HCT116 (cell line): ENCODE measurements at regions not wholly inside any gene's neighbourhood (a gene's known extent, or its start where the extent isn't known, plus 50 kb on each side); places are given as distances from the start of the nearest gene placed in this dataset.

Experiments used
- ATAC-seq: fragments of 200-7000 bp; cut with Tn5 transposase; 2 replicates; pipeline ENCODE4 v1.9.1; 2020; ENCODE audit warnings: mild to moderate bottlenecking, moderate library complexity
- BruUV-seq: library from RNA; stranded (reverse); fragments of 400-500 nt; replicated peaks from 2 replicates; lab custom pipeline; 2021; lab: Mats Ljungman, UMichigan
- CTCF ChIA-PET: fragments of 300-600 bp; sonication (Branson Sonifier 250); formaldehyde crosslinking; loops from one replicate; lab custom pipeline; 2021; ENCODE audit warnings: antibody characterized with exemption; lab: Charles Lee
- POLR2A ChIA-PET: fragments of 300-600, 350-600 bp; sonication (Branson Sonifier 250); formaldehyde crosslinking; loops from one replicate; lab custom pipeline; 2021; ENCODE audit warnings: antibody characterized with exemption; lab: Charles Lee
- RAD21 ChIA-PET, 2 experiments: fragments of 300-600 bp; sonication (Branson Sonifier 250); formaldehyde crosslinking; loops; one replicate each; lab custom pipeline; 2023; ENCODE audit warnings: low total read pairs in 2 of 2; ENCODE audit not compliant: uncharacterized antibody in 2 of 2, unreplicated experiment in 2 of 2, low non-redundant PET in 1 of 2; lab: Charles Lee
- DNase-seq: peaks from one replicate; pipeline ENCODE4 v3.0.0-alpha.2; 2010; ENCODE audit warnings: low read depth, low spot score
- H2AFZ ChIP-seq: fragments of 200-600 bp; shearing (Covaris generic), sonication (generic); 2 replicates; pipeline ENCODE4 v1.6.1; 2017; ENCODE audit warnings: low read depth, mixed run types, mixed read lengths, antibody characterized with exemption, low read length; ENCODE audit not compliant: poor library complexity, severe bottlenecking
- H3K27ac ChIP-seq: 2 replicates; pipeline ENCODE4 v1.5.1; 2012; ENCODE audit warnings: low read depth, low read length
- H3K27me3 ChIP-seq: fragments of 200-600 bp; sonication (generic); 2 replicates; pipeline ENCODE4 v1.6.1; 2016; ENCODE audit warnings: mixed run types, low read length, mixed read lengths; ENCODE audit not compliant: insufficient read depth
- H3K36me3 ChIP-seq, 2 experiments: fragments of 200-500 bp in 1 of 2; fragments of 200-600 bp in 1 of 2; sonication (Bioruptor generic) in 1 of 2; sonication (generic) in 1 of 2; 2 replicates each; pipeline versions ENCODE4 v1.5.1 to v1.6.1; 2014 to 2016; ENCODE audit warnings: low read length in 2 of 2, inconsistent platforms in 1 of 2, mixed read lengths in 1 of 2, mixed run types in 1 of 2; ENCODE audit not compliant: insufficient read depth in 2 of 2, control insufficient read depth in 1 of 2
- H3K4me1 ChIP-seq, 2 experiments: fragments of 200-600 bp in 1 of 2; sonication (generic) in 1 of 2; 2 replicates each; pipeline versions ENCODE4 v1.5.1 to v1.6.1; 2012 to 2017; ENCODE audit warnings: low read length in 2 of 2, inconsistent platforms in 1 of 2, mild to moderate bottlenecking in 1 of 2, mixed read lengths in 1 of 2, mixed run types in 1 of 2, moderate library complexity in 1 of 2; ENCODE audit not compliant: insufficient read depth in 2 of 2, control insufficient read depth in 1 of 2
- H3K4me2 ChIP-seq: fragments of 200-600 bp; sonication (generic); 2 replicates; pipeline ENCODE4 v1.6.1; 2017; ENCODE audit warnings: mixed run types, low read length, mixed read lengths
- H3K4me3 ChIP-seq, 2 experiments: fragments of 200-600 bp in 1 of 2; sonication (generic) in 1 of 2; replicated peaks in 1 of 2; 2 replicates each; pipeline ENCODE4 v1.5.1; 2011 to 2016; ENCODE audit warnings: low read length in 2 of 2, control low read depth in 1 of 2, low read depth in 1 of 2, mild to moderate bottlenecking in 1 of 2, mixed read lengths in 1 of 2, mixed run types in 1 of 2
- H3K79me2 ChIP-seq: fragments of 200-600 bp; sonication (generic); 2 replicates; pipeline ENCODE4 v1.6.1; 2017; ENCODE audit warnings: mild to moderate bottlenecking, mixed run types, low read length, moderate library complexity, mixed read lengths; ENCODE audit not compliant: insufficient read depth
- H3K9ac ChIP-seq: fragments of 200-600 bp; sonication (generic); 2 replicates; pipeline ENCODE4 v1.6.1; 2016; ENCODE audit warnings: low read length, mixed read lengths
- H3K9me2 ChIP-seq: fragments of 200-600 bp; sonication (generic), shearing (Covaris generic); 2 replicates; pipeline ENCODE4 v1.6.1; 2017; ENCODE audit warnings: mixed run types, mild to moderate bottlenecking, moderate library complexity; ENCODE audit not compliant: insufficient read depth
- H3K9me3 ChIP-seq, 2 experiments: fragments of 200-500 bp in 1 of 2; fragments of 200-600 bp in 1 of 2; sonication (Bioruptor generic) in 1 of 2; sonication (generic) in 1 of 2; 2 replicates each; pipeline ENCODE4 v1.6.1; 2014 to 2017; ENCODE audit warnings: low read length in 2 of 2, mixed read lengths in 2 of 2, inconsistent platforms in 1 of 2, low read depth in 1 of 2, mild to moderate bottlenecking in 1 of 2, mixed run types in 1 of 2, moderate library complexity in 1 of 2; ENCODE audit not compliant: control insufficient read depth in 1 of 2, insufficient read depth in 1 of 2
- H4K20me1 ChIP-seq: fragments of 200-600 bp; sonication (generic), shearing (Covaris generic); 2 replicates; pipeline ENCODE4 v1.6.1; 2017; ENCODE audit warnings: mixed run types, mild to moderate bottlenecking, moderate library complexity; ENCODE audit not compliant: insufficient read depth
- ATF3 ChIP-seq: IDR thresholded peaks from 2 replicates; pipeline ENCODE4 v1.6.1; 2012
- CBX3 ChIP-seq: IDR thresholded peaks from 2 replicates; pipeline ENCODE4 v1.6.1; 2012; ENCODE audit warnings: low read depth
- CEBPB ChIP-seq: IDR thresholded peaks from 2 replicates; pipeline ENCODE4 v1.6.1; 2012; ENCODE audit warnings: low read depth
- EGR1 ChIP-seq: IDR thresholded peaks from 2 replicates; pipeline ENCODE4 v1.6.1; 2012; ENCODE audit warnings: low read depth
- ELF1 ChIP-seq: IDR thresholded peaks from 2 replicates; pipeline ENCODE4 v1.6.1; 2012; ENCODE audit warnings: low read depth, borderline replicate concordance
- EZH2 ChIP-seq: fragments of 200-600 bp; sonication (generic); IDR thresholded peaks from 2 replicates; pipeline ENCODE4 v1.6.1; 2017; ENCODE audit warnings: antibody characterized with exemption, mixed run types
- EZH2phosphoT487 ChIP-seq: fragments of 200-600 bp; IDR thresholded peaks from 2 replicates; pipeline ENCODE4 v1.6.1; 2018; ENCODE audit warnings: antibody characterized with exemption, borderline replicate concordance
- JUND ChIP-seq: IDR thresholded peaks from 2 replicates; pipeline ENCODE4 v1.6.1; 2012
- MAX ChIP-seq: IDR thresholded peaks from 2 replicates; pipeline ENCODE4 v1.6.1; 2012
- POLR2AphosphoS5 ChIP-seq: IDR thresholded peaks from 2 replicates; pipeline ENCODE4 v1.6.1; 2011; ENCODE audit warnings: mild to moderate bottlenecking, low read depth, low read length, moderate library complexity
- REST ChIP-seq: IDR thresholded peaks from 2 replicates; pipeline ENCODE4 v1.6.1; 2012; ENCODE audit warnings: low read depth
- SIN3A ChIP-seq: IDR thresholded peaks from 2 replicates; pipeline ENCODE4 v1.6.1; 2012; ENCODE audit warnings: low read depth
- SP1 ChIP-seq: IDR thresholded peaks from 2 replicates; pipeline ENCODE4 v1.6.1; 2012; ENCODE audit warnings: low read depth
- SRF ChIP-seq: IDR thresholded peaks from 2 replicates; pipeline ENCODE4 v1.6.1; 2012; ENCODE audit warnings: low read depth
- TCF7L2 ChIP-seq: IDR thresholded peaks from 2 replicates; pipeline ENCODE4 v1.7.0; 2011; ENCODE audit warnings: borderline replicate concordance, inconsistent platforms; ENCODE audit not compliant: insufficient read depth, insufficient read length; ENCODE audit errors: extremely low read depth
- ZNF274 ChIP-seq: fragments of 200-500 bp; sonication (Bioruptor generic); IDR thresholded peaks from 2 replicates; pipeline ENCODE4 v1.6.1; 2014; ENCODE audit warnings: mild to moderate bottlenecking, low read depth, low read length, inconsistent platforms
- intact Hi-C: fragments of 100-400 bp; cut with micrococcal nuclease; formaldehyde crosslinking; loops from 2 replicates; pipeline ENCODE4 v1.10.0; 2022

- H3K9me2 ChIP-seq: no peaks in the 10 kb centered on the region
- no peak overlapping the region for H3K27ac ChIP-seq
- H3K9me3 ChIP-seq: no peaks in the 10 kb centered on the region
- no peak overlapping the region for H2AFZ ChIP-seq
- ChIA-PET CTCF (no interaction called here), POLR2A (no interaction called here), RAD21 (no interaction called here)
- TF ChIP-seq SRF (no peak), JUND (no peak), SP1 (no peak), TCF7L2 (no peak), MAX (no peak), SIN3A (no peak), CEBPB (no peak), POLR2AphosphoS5 (no peak)
- peaks cover 16% of the 10 kb centered on the region for H3K27me3 ChIP-seq
- no peaks in the 10 kb centered on the region for H3K79me2 ChIP-seq
- ATAC-seq (no peak), DNase-seq (no peak)
- H3K9ac ChIP-seq: no peak overlapping the region
- no peak overlapping the region for H3K4me2 ChIP-seq
- no peak overlapping the region for H3K4me3 ChIP-seq
- no TSS peak for BruUV-seq
- no peaks in the 10 kb centered on the region for H3K36me3 ChIP-seq
- intact Hi-C loops: no loop called here
- no peaks in the 10 kb centered on the region for H4K20me1 ChIP-seq
- H3K4me1 ChIP-seq: no peaks in the 10 kb centered on the region
Measured at GRCh38 chrX:1099146-1099770, 113.2 kb downstream of the CRLF2 start.

GRCh38 chrX:1097328-1097727 is 115.1 kb downstream of the CRLF2 start:
- Histone ChIP-seq H4K20me1 (no peaks in the 10 kb centered on the region), H3K79me2 (no peaks in the 10 kb centered on the region), H2AFZ (no peak overlapping the region), H3K36me3 (no peaks in the 10 kb centered on the region), H3K9me2 (no peaks in the 10 kb centered on the region), H3K27ac (no peak overlapping the region), H3K9ac (no peak overlapping the region), H3K9me3 (no peaks in the 10 kb centered on the region), H3K4me1 (no peaks in the 10 kb centered on the region), H3K4me2 (no peak overlapping the region), H3K27me3 (peaks cover 16% of the 10 kb centered on the region), H3K4me3 (no peak overlapping the region)
- intact Hi-C loops: no loop called here
- CTCF ChIA-PET: no interaction called here
- ATAC-seq (no peak), DNase-seq (no peak)
- RAD21 ChIA-PET: no interaction called here
- POLR2A ChIA-PET: no interaction called here
- no TSS peak for BruUV-seq
- TF ChIP-seq ZNF274: no peak
- TF ChIP-seq CEBPB: no peak
- TF ChIP-seq ATF3: no peak
- no peak for TF ChIP-seq SIN3A
- TF ChIP-seq EZH2phosphoT487: no peak
- no peak for TF ChIP-seq EZH2
- no peak for TF ChIP-seq JUND
- no peak for TF ChIP-seq ELF1
- TF ChIP-seq MAX: no peak
- TF ChIP-seq REST: no peak
- TF ChIP-seq CBX3: no peak
- TF ChIP-seq EGR1: no peak
